Endothelial cell of umbilical vein (primary cell): ENCODE measurements at regions not wholly inside any gene's neighbourhood (a gene's known extent, or its start where the extent isn't known, plus 50 kb on each side); places are given as distances from the start of the nearest gene placed in this dataset.

Experiments used
- BruUV-seq: library from RNA; stranded (reverse); fragments of 400-500 nt; replicated peaks from 2 replicates; lab custom pipeline; 2021; lab: Mats Ljungman, UMichigan
- CTCF ChIA-PET: fragments of 300-600, 350-600 bp; sonication (Branson Sonifier 250); formaldehyde crosslinking; loops from one replicate; lab custom pipeline; 2021; ENCODE audit warnings: antibody characterized with exemption, inconsistent platforms; lab: Charles Lee
- POLR2A ChIA-PET: fragments of 300-600, 350-600 bp; sonication (Branson Sonifier 250); formaldehyde crosslinking; loops from one replicate; lab custom pipeline; 2021; ENCODE audit warnings: antibody characterized with exemption, inconsistent platforms; lab: Charles Lee
- DNase-seq: peaks from one replicate; pipeline ENCODE4 v3.0.0-alpha.2; 2011; ENCODE audit warnings: low read depth, low spot score
- FAIRE-seq: peaks from 2 replicates; lab custom pipeline; 2011; peaks lifted over from hg19 to GRCh38; lab: Jason Lieb, UNC
- H2AFZ ChIP-seq: 2 replicates; pipeline ENCODE4 v1.6.0; 2012; ENCODE audit warnings: low read depth, low read length, control low read depth, inconsistent platforms
- H3K27ac ChIP-seq: 2 replicates; pipeline ENCODE4 v1.5.1; 2011; ENCODE audit warnings: low read depth, mild to moderate bottlenecking, control low read depth, low read length, moderate library complexity; ENCODE audit not compliant: insufficient read depth
- H3K27me3 ChIP-seq, 2 experiments: 2 replicates each; pipeline versions ENCODE4 v1.6.0 to v1.6.1; 2011; ENCODE audit warnings: low read length in 2 of 2, mixed read lengths in 1 of 2; ENCODE audit not compliant: control insufficient read depth in 2 of 2, insufficient read depth in 2 of 2
- H3K36me3 ChIP-seq, 2 experiments: 2 replicates in 1 of 2; 3 replicates in 1 of 2; pipeline ENCODE4 v1.5.1; 2011; ENCODE audit warnings: low read length in 2 of 2, mild to moderate bottlenecking in 1 of 2, moderate library complexity in 1 of 2; ENCODE audit not compliant: control insufficient read depth in 2 of 2, insufficient read depth in 2 of 2; ENCODE audit errors: extremely low read depth in 1 of 2
- H3K4me1 ChIP-seq: 3 replicates; pipeline ENCODE4 v1.5.1; 2011; ENCODE audit warnings: mild to moderate bottlenecking, low read length; ENCODE audit not compliant: control insufficient read depth, insufficient read depth; ENCODE audit errors: extremely low read depth
- H3K4me2 ChIP-seq: 2 replicates; pipeline ENCODE4 v1.6.1; 2011; ENCODE audit warnings: low read length, control low read depth, mixed read lengths; ENCODE audit not compliant: insufficient read depth
- H3K4me3 ChIP-seq, 3 experiments: fragments of 200-600 bp in 1 of 3; sonication (generic), shearing (Covaris generic) in 1 of 3; replicated peaks in 1 of 3; 2 replicates each; pipeline ENCODE4 v1.5.1; 2011 to 2016; ENCODE audit warnings: control low read depth in 3 of 3, low read length in 3 of 3, mild to moderate bottlenecking in 2 of 3, inconsistent platforms in 1 of 3, low read depth in 1 of 3, moderate library complexity in 1 of 3; ENCODE audit not compliant: insufficient read depth in 1 of 3
- H3K79me2 ChIP-seq: 2 replicates; pipeline ENCODE4 v1.6.0; 2012; ENCODE audit warnings: low read length, inconsistent platforms; ENCODE audit not compliant: control insufficient read depth, insufficient read depth
- H3K9ac ChIP-seq: replicated peaks from 2 replicates; pipeline ENCODE3; 2011; ENCODE audit warnings: low read length, control low read depth; ENCODE audit not compliant: insufficient read depth; ENCODE audit errors: extremely low read depth
- H3K9me1 ChIP-seq: replicated peaks from 3 replicates; pipeline ENCODE4 v1.6.0; 2011; ENCODE audit warnings: mild to moderate bottlenecking, low read length; ENCODE audit not compliant: control insufficient read depth, insufficient read depth; ENCODE audit errors: extremely low read depth
- H3K9me3 ChIP-seq: replicated peaks from 2 replicates; pipeline ENCODE4 v1.5.1; 2012; ENCODE audit warnings: low read length, inconsistent platforms; ENCODE audit not compliant: control insufficient read depth, insufficient read depth
- H4K20me1 ChIP-seq: replicated peaks from 2 replicates; pipeline ENCODE3; 2011; ENCODE audit warnings: mild to moderate bottlenecking, low read length; ENCODE audit not compliant: control insufficient read depth, insufficient read depth; ENCODE audit errors: extremely low read depth
- CTCF ChIP-seq, 2 donors: IDR thresholded peaks; 1 replicate in 1 of 2; 2 replicates in 1 of 2; pipeline ENCODE4 v1.5.1; 2011; ENCODE audit warnings: low read length in 2 of 2, mild to moderate bottlenecking in 2 of 2, moderate library complexity in 2 of 2, control low read depth in 1 of 2, inconsistent platforms in 1 of 2, low read depth in 1 of 2; ENCODE audit not compliant: insufficient read depth in 1 of 2; ENCODE audit errors: extremely low read depth in 1 of 2
- EZH2 ChIP-seq: IDR thresholded peaks from 2 replicates; pipeline ENCODE4 v1.6.1; 2012; ENCODE audit warnings: borderline replicate concordance, low read depth, mild to moderate bottlenecking, moderate library complexity, low read length, inconsistent platforms; ENCODE audit not compliant: severe bottlenecking
- FOS ChIP-seq: IDR thresholded peaks from 2 replicates; pipeline ENCODE4 v1.6.1; 2011; ENCODE audit warnings: mild to moderate bottlenecking, low read length, moderate library complexity, borderline replicate concordance; ENCODE audit not compliant: insufficient read depth
- GATA2 ChIP-seq: IDR thresholded peaks from 2 replicates; pipeline ENCODE4 v1.7.0; 2011; ENCODE audit warnings: low read depth, mild to moderate bottlenecking, moderate library complexity, mixed read lengths, low read length; ENCODE audit not compliant: insufficient read length, insufficient read depth
- JUN ChIP-seq: IDR thresholded peaks from 2 replicates; pipeline ENCODE4 v1.6.1; 2011; ENCODE audit warnings: borderline replicate concordance, low read depth; ENCODE audit not compliant: insufficient read length, insufficient read depth
- MAX ChIP-seq: IDR thresholded peaks from 2 replicates; pipeline ENCODE4 v1.6.1; 2011; ENCODE audit not compliant: insufficient read depth, insufficient read length
- MYC ChIP-seq: IDR thresholded peaks from one replicate; pipeline ENCODE4 v1.6.1; 2011; ENCODE audit warnings: mild to moderate bottlenecking, low read depth, low read length
- POLR2A ChIP-seq: IDR thresholded peaks from 2 replicates; pipeline ENCODE4 v1.6.1; 2012; ENCODE audit warnings: low read depth, mild to moderate bottlenecking, control low read depth, low read length
- POLR2AphosphoS5 ChIP-seq: IDR thresholded peaks from 2 replicates; pipeline ENCODE4 v1.6.1; 2012; ENCODE audit warnings: low read depth, mild to moderate bottlenecking, control low read depth, low read length, moderate library complexity; ENCODE audit not compliant: insufficient read depth
- dilution Hi-C: fragments of 300-500 bp; cut with MboI; formaldehyde crosslinking; loops from one replicate; pipeline ENCODE4 v1.15.0; 2019; ENCODE audit warnings: low sequenced_read_pairs; ENCODE audit not compliant: extremely low pct_ligation_motif_present
- intact Hi-C: fragments of 100-400 bp; cut with micrococcal nuclease; formaldehyde crosslinking; loops from one replicate; pipeline ENCODE4 v1.10.0; 2022

- no peaks in the 10 kb centered on the region for H4K20me1 ChIP-seq
- peaks cover 3% of the 10 kb centered on the region for H3K4me1 ChIP-seq
- H3K79me2 ChIP-seq = peaks cover 31% of the 10 kb centered on the region
- no TSS peak for BruUV-seq
- ChIA-PET CTCF (interaction anchor here (0.8 to 0.9 kb wide), 2 partner anchors 10 to 14 kb away, joined by 3 read pairs; no protein-coding TSS in a partner anchor), POLR2A (no interaction called here)
- H2AFZ ChIP-seq = no peak overlapping the region
- no peaks in the 10 kb centered on the region for H3K9me3 ChIP-seq
- DNase-seq (no peak), FAIRE-seq (no peak)
- intact Hi-C loops (no loop called here), dilution Hi-C loops (no loop called here)
- H3K9ac ChIP-seq = no peak overlapping the region
- H3K9me1 ChIP-seq = no peaks in the 10 kb centered on the region
- TF ChIP-seq POLR2AphosphoS5 (no peak), POLR2A (no peak), MAX (no peak), EZH2 (no peak), GATA2 (no peak)
- H3K27me3 ChIP-seq = no peaks in the 10 kb centered on the region
- no peak overlapping the region for H3K4me3 ChIP-seq
- no peaks in the 10 kb centered on the region for H3K36me3 ChIP-seq
- H3K4me2 ChIP-seq = no peak overlapping the region
- no peak overlapping the region for H3K27ac ChIP-seq
Measured at GRCh38 chr1:201622353-201622752, 83.4 kb downstream of the NAV1 start.

GRCh38 chr1:201622824-201623223 is 83.9 kb downstream of the NAV1 start:
- intact Hi-C loops = no loop called here
- FAIRE-seq (no peak), DNase-seq (no peak)
- H2AFZ ChIP-seq = no peak overlapping the region
- ChIA-PET POLR2A (no interaction called here), CTCF (interaction anchor here (0.8 to 1.3 kb wide), 3 partner anchors 10 to 170 kb away, joined by 3 to 4 read pairs (median 3); no protein-coding TSS in a partner anchor)
- peaks cover 27% of the 10 kb centered on the region for H3K79me2 ChIP-seq
- no peak overlapping the region for H3K4me2 ChIP-seq
- TF ChIP-seq EZH2 (no peak), CTCF (IDR thresholded peaks at IDR 0.05; ENCODE audit: extremely low read depth in 1 of 2, insufficient read depth in 1 of 2, low read depth in 1 of 2, low read length in 2 of 2) (no peak), FOS (no peak), MYC (no peak), POLR2A (no peak), GATA2 (no peak), POLR2AphosphoS5 (no peak), JUN (no peak), MAX (no peak)
- dilution Hi-C loops = no loop called here
- no peak overlapping the region for H3K9ac ChIP-seq
- no peaks in the 10 kb centered on the region for H3K36me3 ChIP-seq
- H4K20me1 ChIP-seq = no peaks in the 10 kb centered on the region
- no peak overlapping the region for H3K27ac ChIP-seq
- no peaks in the 10 kb centered on the region for H3K9me1 ChIP-seq
- H3K9me3 ChIP-seq = no peaks in the 10 kb centered on the region
- H3K4me1 ChIP-seq = peaks cover 3% of the 10 kb centered on the region
- BruUV-seq = TSS peak; percentile 39
- no peaks in the 10 kb centered on the region for H3K27me3 ChIP-seq
- no peak overlapping the region for H3K4me3 ChIP-seq
